T47D (cell line): ENCODE measurements at regions not wholly inside any gene's neighbourhood (a gene's known extent, or its start where the extent isn't known, plus 50 kb on each side); places are given as distances from the start of the nearest gene placed in this dataset.

Experiments
- DNase-seq, 2 experiments: peaks; one replicate each; pipeline versions ENCODE4 v3.0.0 to v3.0.0-alpha.2; 2011 to 2012; ENCODE audit warnings: low read depth in 1 of 2, low spot score in 1 of 2
- JUND ChIP-seq: IDR thresholded peaks from 2 replicates; pipeline ENCODE4 v1.6.1; 2012; ENCODE audit warnings: low read depth
- in situ Hi-C: cut with HindIII; loops from 2 replicates; pipeline ENCODE4 v1.10.0; 2016; ENCODE audit warnings: low sequenced_read_pairs, low pct_unique_long_range_greater_than_20kb

- TF ChIP-seq JUND, result no peak
- in situ Hi-C loops, result no loop called here
- DNase-seq, result no peak
These were observed 581.4 kb upstream of the LMCD1 start for GRCh38 chr3:7920211-7920610.

- no peak for DNase-seq
- no peak for TF ChIP-seq JUND
These were observed 577.4 kb upstream of the LMCD1 start for GRCh38 chr3:7924228-7924627.

GRCh38 chr3:7927015-7927414 is 574.6 kb upstream of the LMCD1 start:
- in situ Hi-C loops, result no loop called here
- TF ChIP-seq JUND, result no peak
- DNase-seq, result no peak

More at GRCh38 chr3:7924228-7924627, 577.4 kb upstream of the LMCD1 start:
- in situ Hi-C loops, result no loop called here

DNA sequence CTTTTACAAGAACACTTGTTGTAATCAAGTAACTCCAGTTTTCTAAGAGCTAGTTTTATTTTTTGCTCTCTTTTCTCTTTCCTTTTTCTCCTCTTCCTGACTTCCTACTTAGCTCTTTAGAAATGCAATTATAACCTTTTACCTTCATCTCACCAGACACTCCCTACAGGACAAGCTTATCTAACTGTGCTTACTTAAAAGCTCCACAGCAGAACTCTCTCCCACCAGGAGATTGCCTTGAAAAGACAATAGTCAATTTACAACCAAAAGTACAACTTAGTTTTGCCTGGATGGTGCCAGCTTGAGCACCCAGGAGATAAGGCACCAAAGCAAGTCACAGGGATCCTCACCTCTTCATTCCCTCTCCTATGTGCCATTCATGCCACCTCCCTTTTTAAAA is 573.8 kb upstream of the LMCD1 start:
- no peak for TF ChIP-seq JUND
- in situ Hi-C loops, result no loop called here
- DNase-seq, result no peak

GRCh38 chr3:7929319-7929889 is 572.2 kb upstream of the LMCD1 start:
- DNase-seq, result no peak
- in situ Hi-C loops, result no loop called here
- TF ChIP-seq JUND, result no peak

- TF ChIP-seq JUND, result no peak
- in situ Hi-C loops, result no loop called here
- no peak for DNase-seq
These were observed 567.3 kb upstream of the LMCD1 start for GRCh38 chr3:7934362-7934761.

DNA sequence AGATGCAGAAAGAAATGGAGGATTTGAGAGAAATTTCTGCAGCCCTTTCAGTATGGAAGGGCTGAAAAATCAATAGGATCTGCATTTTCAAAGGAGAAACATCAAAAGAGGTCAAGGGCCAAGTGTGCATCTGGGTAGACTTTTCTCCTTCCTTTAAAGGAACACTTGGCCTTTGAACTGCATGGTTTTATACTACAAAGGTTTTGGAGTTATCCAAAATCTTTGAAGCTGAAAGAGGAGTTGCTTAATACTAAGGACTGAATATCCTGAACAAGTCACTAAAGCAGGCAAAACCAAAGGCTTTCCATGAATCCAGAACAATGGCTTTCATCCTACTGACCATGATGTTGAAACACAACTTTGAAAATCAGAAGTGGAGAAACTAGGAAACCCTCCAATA is 553.7 kb upstream of the LMCD1 start:
- in situ Hi-C loops, result no loop called here
- TF ChIP-seq JUND, result no peak

DNA sequence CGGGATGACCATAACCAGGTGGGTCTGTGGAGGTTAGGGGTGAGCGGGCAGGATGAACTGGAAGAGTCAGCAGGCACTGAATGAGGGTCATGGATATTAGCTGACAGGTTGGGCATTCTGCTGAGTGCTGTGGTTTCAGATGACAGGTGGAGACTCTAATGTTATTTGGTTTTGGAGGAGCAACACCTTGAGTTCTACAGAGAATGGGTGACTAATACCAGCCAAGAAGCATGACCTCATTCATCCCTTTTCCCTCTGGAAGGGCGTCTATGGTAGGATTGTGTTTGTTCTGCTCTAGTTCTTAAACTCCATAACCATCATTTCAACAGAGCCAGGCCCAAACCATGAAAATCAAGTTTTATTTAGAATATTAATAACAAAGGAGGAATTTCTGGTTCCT is 550.7 kb upstream of the LMCD1 start:
- DNase-seq, result no peak
- in situ Hi-C loops, result no loop called here
- TF ChIP-seq JUND, result no peak

More for the DNA sequence above, 553.7 kb upstream of the LMCD1 start:
- no peak for DNase-seq

DNA sequence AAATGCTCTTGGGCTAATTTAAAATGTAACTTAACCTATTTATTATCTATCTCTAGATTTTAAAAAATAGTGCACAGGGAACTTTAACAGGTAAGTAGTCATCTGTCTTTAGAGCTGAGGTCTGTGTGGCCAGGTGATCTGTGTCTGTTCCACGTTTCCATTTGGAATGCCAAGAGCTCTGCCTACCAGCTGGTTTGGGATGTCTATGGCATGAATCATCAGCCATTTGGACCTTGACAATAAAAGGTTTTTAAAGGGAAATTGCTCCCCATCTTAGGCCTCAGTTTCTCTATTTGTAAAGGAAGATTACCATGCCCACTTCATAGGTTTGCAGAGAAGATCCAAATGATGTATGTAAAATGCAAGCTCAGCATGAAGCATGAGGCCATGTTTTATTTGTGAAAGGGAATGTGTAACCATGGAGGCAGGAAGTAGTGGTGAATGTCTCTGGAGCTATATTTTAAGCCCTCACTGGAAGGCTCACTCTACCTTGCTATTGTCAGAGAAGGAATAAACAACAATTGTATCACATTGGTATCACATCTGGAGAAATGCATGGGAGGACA is 548.1 kb upstream of the LMCD1 start:
- in situ Hi-C loops, result no loop called here
- DNase-seq, result no peak
- TF ChIP-seq JUND, result no peak

GRCh38 chr3:7957024-7957423 is 544.6 kb upstream of the LMCD1 start:
- in situ Hi-C loops, result no loop called here
- no peak for DNase-seq
- TF ChIP-seq JUND, result no peak

DNA sequence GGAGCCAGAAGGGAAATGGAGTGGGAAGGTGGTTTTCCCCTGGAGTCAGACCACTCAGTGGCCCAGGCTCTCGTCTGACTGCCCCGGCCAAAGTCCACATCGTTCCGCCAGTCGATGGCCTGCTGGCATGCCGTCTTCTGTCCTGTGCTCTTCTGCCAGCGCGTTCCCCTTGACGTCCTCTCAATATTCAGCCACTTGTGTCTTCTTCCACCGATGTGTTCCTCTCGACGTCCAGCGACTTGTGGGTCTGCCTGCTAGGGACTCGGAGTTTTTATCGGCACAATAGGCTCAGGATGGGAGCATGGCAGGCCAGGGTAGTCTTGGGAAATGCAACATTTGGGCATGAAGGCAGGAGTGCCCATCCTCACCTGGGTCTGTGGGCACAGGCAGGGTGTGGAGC is 542.5 kb upstream of the LMCD1 start:
- no peak for TF ChIP-seq JUND
- in situ Hi-C loops, result no loop called here
- DNase-seq, result no peak

DNA sequence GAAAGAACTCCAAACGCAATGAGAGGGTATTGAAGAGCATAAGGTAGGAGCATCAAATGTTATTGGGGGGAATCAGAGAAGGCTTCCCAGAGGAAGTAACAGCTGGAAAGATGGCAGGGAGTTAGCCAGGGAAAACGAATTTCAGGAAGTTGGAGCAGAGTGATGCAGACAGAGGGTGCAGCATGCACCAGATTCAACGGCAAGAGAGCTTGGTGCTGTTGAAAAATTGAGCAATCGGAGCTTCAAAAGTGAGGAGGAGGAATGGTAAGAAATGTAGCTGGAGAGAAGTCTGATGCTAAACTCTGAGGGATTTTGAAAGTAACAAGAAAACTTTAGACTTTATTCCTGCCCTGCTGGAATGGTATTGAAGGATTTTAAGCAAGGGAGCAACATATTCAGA is 541.0 kb upstream of the LMCD1 start:
- DNase-seq, result no peak
- in situ Hi-C loops, result no loop called here
- no peak for TF ChIP-seq JUND

DNA sequence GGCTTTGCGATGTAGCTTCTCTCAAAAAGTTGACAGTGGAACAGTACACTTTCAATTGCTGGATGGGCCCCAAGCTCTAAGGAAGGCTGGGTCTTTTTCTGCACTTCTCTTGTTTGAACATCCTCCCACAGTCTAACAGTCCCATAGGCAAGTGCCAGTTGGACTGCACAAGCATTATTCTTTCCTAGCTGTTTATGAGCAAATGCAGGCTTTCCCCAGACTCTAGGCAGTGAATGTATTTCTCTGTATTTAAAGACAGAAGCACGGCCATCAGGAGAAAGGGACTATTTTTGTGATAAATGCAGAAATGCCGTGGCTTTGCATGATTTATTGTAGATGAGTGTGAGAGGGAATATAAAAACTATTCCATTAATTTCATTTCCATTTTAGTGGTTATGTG is 539.3 kb upstream of the LMCD1 start:
- no peak for TF ChIP-seq JUND
- in situ Hi-C loops, result no loop called here
- no peak for DNase-seq

- no peak for DNase-seq
These were observed 536.7 kb upstream of the LMCD1 start for GRCh38 chr3:7964899-7965298.

More at GRCh38 chr3:7964899-7965298, 536.7 kb upstream of the LMCD1 start:
- no peak for TF ChIP-seq JUND
- in situ Hi-C loops, result no loop called here
